DND-41 (cell line): ENCODE measurements at regions not wholly inside any gene's neighbourhood (a gene's known extent, or its start where the extent isn't known, plus 50 kb on each side); places are given as distances from the start of the nearest gene placed in this dataset.

Experiments
- CTCF ChIP-seq: IDR thresholded peaks from 2 replicates; pipeline ENCODE4 v1.5.1; 2012; ENCODE audit warnings: borderline replicate concordance, low read length, moderate library complexity, mild to moderate bottlenecking; ENCODE audit not compliant: poor library complexity, severe bottlenecking; ENCODE audit errors: extremely low read depth
- EZH2 ChIP-seq: IDR thresholded peaks from 3 replicates; pipeline ENCODE4 v1.6.1; 2012; ENCODE audit warnings: borderline replicate concordance, low read depth, mild to moderate bottlenecking, moderate library complexity, low read length, inconsistent platforms; ENCODE audit not compliant: severe bottlenecking

- TF ChIP-seq CTCF (no peak), EZH2 (no peak)
These were observed 240.3 kb upstream of the PLEKHG7 start for GRCh38 chr12:92462527-92462926.
